ENCODE measurements at regions not wholly inside any gene's neighbourhood (a gene's known extent, or its start where the extent isn't known, plus 50 kb on each side); places are given as distances from the start of the nearest gene placed in this dataset.

- Histone ChIP-seq H3K4me3 (ENCODE audit: low read depth, low read length) (no peak overlapping the region), H2AFZ (ENCODE audit: low read length, unreplicated experiment) (no peak overlapping the region), H3K27me3 (ENCODE audit: insufficient read depth, low read length) (no peaks in the 10 kb centered on the region), H3K36me3 (ENCODE audit: insufficient read depth, low read length) (no peaks in the 10 kb centered on the region), H3K79me2 (ENCODE audit: control insufficient read depth, insufficient read depth, low read length, unreplicated experiment) (no peaks in the 10 kb centered on the region), H3K27ac (ENCODE audit: low read depth, low read length) (no peak overlapping the region), H3K4me1 (ENCODE audit: control insufficient read depth, insufficient read depth, low read length, unreplicated experiment) (no peaks in the 10 kb centered on the region)
Measured at GRCh38 chr4:108255203-108255747, 86.5 kb upstream of the LEF1 start.

- H3K36me3 ChIP-seq (ENCODE audit: insufficient read depth, low read length), result no peaks in the 10 kb centered on the region
- H3K4me3 ChIP-seq (ENCODE audit: low read depth, low read length), result no peak overlapping the region
- no peaks in the 10 kb centered on the region for H3K4me1 ChIP-seq (ENCODE audit: control insufficient read depth, insufficient read depth, low read length, unreplicated experiment)
- H3K27me3 ChIP-seq (ENCODE audit: insufficient read depth, low read length), result no peaks in the 10 kb centered on the region
- H2AFZ ChIP-seq (ENCODE audit: low read length, unreplicated experiment), result no peak overlapping the region
- H3K27ac ChIP-seq (ENCODE audit: low read depth, low read length), result no peak overlapping the region
- H3K79me2 ChIP-seq (ENCODE audit: control insufficient read depth, insufficient read depth, low read length, unreplicated experiment), result no peaks in the 10 kb centered on the region
Measured at GRCh38 chr4:108249397-108249796, 80.7 kb upstream of the LEF1 start.

- no peak overlapping the region for H3K27ac ChIP-seq (ENCODE audit: low read depth, low read length)
- H3K4me1 ChIP-seq (ENCODE audit: control insufficient read depth, insufficient read depth, low read length, unreplicated experiment), result no peaks in the 10 kb centered on the region
- H3K27me3 ChIP-seq (ENCODE audit: insufficient read depth, low read length), result no peaks in the 10 kb centered on the region
- no peak overlapping the region for H3K4me3 ChIP-seq (ENCODE audit: low read depth, low read length)
- no peaks in the 10 kb centered on the region for H3K36me3 ChIP-seq (ENCODE audit: insufficient read depth, low read length)
- no peaks in the 10 kb centered on the region for H3K79me2 ChIP-seq (ENCODE audit: control insufficient read depth, insufficient read depth, low read length, unreplicated experiment)
- H2AFZ ChIP-seq (ENCODE audit: low read length, unreplicated experiment), result no peak overlapping the region
Measured at GRCh38 chr4:108247387-108248049, 78.8 kb upstream of the LEF1 start.

GRCh38 chr4:108244606-108245005 is 75.9 kb upstream of the LEF1 start:
- Histone ChIP-seq H3K4me3 (ENCODE audit: low read depth, low read length) (no peak overlapping the region), H3K27ac (ENCODE audit: low read depth, low read length) (no peak overlapping the region), H3K36me3 (ENCODE audit: insufficient read depth, low read length) (no peaks in the 10 kb centered on the region), H3K79me2 (ENCODE audit: control insufficient read depth, insufficient read depth, low read length, unreplicated experiment) (no peaks in the 10 kb centered on the region), H2AFZ (ENCODE audit: low read length, unreplicated experiment) (no peak overlapping the region), H3K27me3 (ENCODE audit: insufficient read depth, low read length) (no peaks in the 10 kb centered on the region), H3K4me1 (ENCODE audit: control insufficient read depth, insufficient read depth, low read length, unreplicated experiment) (no peaks in the 10 kb centered on the region)

GRCh38 chr4:108240366-108240765 is 71.6 kb upstream of the LEF1 start:
- H2AFZ ChIP-seq (ENCODE audit: low read length, unreplicated experiment), result no peak overlapping the region

GRCh38 chr4:108237693-108238092 is 69.0 kb upstream of the LEF1 start:
- Histone ChIP-seq H3K27ac (ENCODE audit: low read depth, low read length) (no peak overlapping the region), H3K27me3 (ENCODE audit: insufficient read depth, low read length) (no peaks in the 10 kb centered on the region)

More at GRCh38 chr4:108240366-108240765, 71.6 kb upstream of the LEF1 start:
- no peaks in the 10 kb centered on the region for H3K36me3 ChIP-seq (ENCODE audit: insufficient read depth, low read length)
- H3K27ac ChIP-seq (ENCODE audit: low read depth, low read length), result no peak overlapping the region
- no peaks in the 10 kb centered on the region for H3K79me2 ChIP-seq (ENCODE audit: control insufficient read depth, insufficient read depth, low read length, unreplicated experiment)
- H3K4me3 ChIP-seq (ENCODE audit: low read depth, low read length), result no peak overlapping the region
- no peaks in the 10 kb centered on the region for H3K4me1 ChIP-seq (ENCODE audit: control insufficient read depth, insufficient read depth, low read length, unreplicated experiment)
- H3K27me3 ChIP-seq (ENCODE audit: insufficient read depth, low read length), result no peaks in the 10 kb centered on the region

GRCh38 chr4:108236264-108236663 is 67.5 kb upstream of the LEF1 start:
- H3K4me3 ChIP-seq (ENCODE audit: low read depth, low read length), result no peak overlapping the region
- no peaks in the 10 kb centered on the region for H3K36me3 ChIP-seq (ENCODE audit: insufficient read depth, low read length)
- H3K27ac ChIP-seq (ENCODE audit: low read depth, low read length), result no peak overlapping the region
- H3K4me1 ChIP-seq (ENCODE audit: control insufficient read depth, insufficient read depth, low read length, unreplicated experiment), result no peaks in the 10 kb centered on the region
- no peak overlapping the region for H2AFZ ChIP-seq (ENCODE audit: low read length, unreplicated experiment)
- no peaks in the 10 kb centered on the region for H3K79me2 ChIP-seq (ENCODE audit: control insufficient read depth, insufficient read depth, low read length, unreplicated experiment)
- H3K27me3 ChIP-seq (ENCODE audit: insufficient read depth, low read length), result no peaks in the 10 kb centered on the region

More at GRCh38 chr4:108237693-108238092, 69.0 kb upstream of the LEF1 start:
- Histone ChIP-seq H2AFZ (ENCODE audit: low read length, unreplicated experiment) (no peak overlapping the region), H3K4me3 (ENCODE audit: low read depth, low read length) (no peak overlapping the region), H3K79me2 (ENCODE audit: control insufficient read depth, insufficient read depth, low read length, unreplicated experiment) (no peaks in the 10 kb centered on the region), H3K36me3 (ENCODE audit: insufficient read depth, low read length) (no peaks in the 10 kb centered on the region), H3K4me1 (ENCODE audit: control insufficient read depth, insufficient read depth, low read length, unreplicated experiment) (no peaks in the 10 kb centered on the region)

GRCh38 chr4:108227923-108228322 is 59.2 kb upstream of the LEF1 start:
- H3K4me1 ChIP-seq (ENCODE audit: control insufficient read depth, insufficient read depth, low read length, unreplicated experiment), result no peaks in the 10 kb centered on the region
- H3K27me3 ChIP-seq (ENCODE audit: insufficient read depth, low read length), result no peaks in the 10 kb centered on the region
- H3K79me2 ChIP-seq (ENCODE audit: control insufficient read depth, insufficient read depth, low read length, unreplicated experiment), result no peaks in the 10 kb centered on the region
- H3K36me3 ChIP-seq (ENCODE audit: insufficient read depth, low read length), result no peaks in the 10 kb centered on the region
- no peak overlapping the region for H3K27ac ChIP-seq (ENCODE audit: low read depth, low read length)
- no peak overlapping the region for H2AFZ ChIP-seq (ENCODE audit: low read length, unreplicated experiment)
- H3K4me3 ChIP-seq (ENCODE audit: low read depth, low read length), result no peak overlapping the region

- Histone ChIP-seq H3K27me3 (ENCODE audit: insufficient read depth, low read length) (no peaks in the 10 kb centered on the region), H3K79me2 (ENCODE audit: control insufficient read depth, insufficient read depth, low read length, unreplicated experiment) (no peaks in the 10 kb centered on the region), H3K4me1 (ENCODE audit: control insufficient read depth, insufficient read depth, low read length, unreplicated experiment) (no peaks in the 10 kb centered on the region), H2AFZ (ENCODE audit: low read length, unreplicated experiment) (no peak overlapping the region), H3K27ac (ENCODE audit: low read depth, low read length) (no peak overlapping the region), H3K36me3 (ENCODE audit: insufficient read depth, low read length) (no peaks in the 10 kb centered on the region), H3K4me3 (ENCODE audit: low read depth, low read length) (no peak overlapping the region)
Measured at GRCh38 chr4:108224611-108225053, 55.9 kb upstream of the LEF1 start.

- no peaks in the 10 kb centered on the region for H3K4me1 ChIP-seq (ENCODE audit: control insufficient read depth, insufficient read depth, low read length, unreplicated experiment)
- no peaks in the 10 kb centered on the region for H3K36me3 ChIP-seq (ENCODE audit: insufficient read depth, low read length)
- H3K79me2 ChIP-seq (ENCODE audit: control insufficient read depth, insufficient read depth, low read length, unreplicated experiment), result no peaks in the 10 kb centered on the region
- H2AFZ ChIP-seq (ENCODE audit: low read length, unreplicated experiment), result no peak overlapping the region
- H3K27me3 ChIP-seq (ENCODE audit: insufficient read depth, low read length), result no peaks in the 10 kb centered on the region
- no peak overlapping the region for H3K27ac ChIP-seq (ENCODE audit: low read depth, low read length)
- no peak overlapping the region for H3K4me3 ChIP-seq (ENCODE audit: low read depth, low read length)
Measured at GRCh38 chr4:108223313-108223712, 54.6 kb upstream of the LEF1 start.

- Histone ChIP-seq H3K4me1 (ENCODE audit: control insufficient read depth, insufficient read depth, low read length, unreplicated experiment) (no peaks in the 10 kb centered on the region), H3K4me3 (ENCODE audit: low read depth, low read length) (no peak overlapping the region), H3K36me3 (ENCODE audit: insufficient read depth, low read length) (no peaks in the 10 kb centered on the region), H3K79me2 (ENCODE audit: control insufficient read depth, insufficient read depth, low read length, unreplicated experiment) (no peaks in the 10 kb centered on the region), H2AFZ (ENCODE audit: low read length, unreplicated experiment) (no peak overlapping the region), H3K27ac (ENCODE audit: low read depth, low read length) (no peak overlapping the region), H3K27me3 (ENCODE audit: insufficient read depth, low read length) (no peaks in the 10 kb centered on the region)
Measured at GRCh38 chr4:108219998-108220397, 51.3 kb upstream of the LEF1 start.

Measured in ACC112 (cell line).